GM12878 (cell line): ENCODE measurements at regions not wholly inside any gene's neighbourhood (a gene's known extent, or its start where the extent isn't known, plus 50 kb on each side); places are given as distances from the start of the nearest gene placed in this dataset.

ENCODE experiments used
- ATAC-seq: fragments of 200-7000 bp; cut with Tn5 transposase; 3 replicates; pipeline ENCODE4 v1.9.1; 2020; ENCODE audit warnings: mild to moderate bottlenecking, moderate library complexity
- BruUV-seq: library from RNA; stranded (reverse); fragments of 400-500 nt; replicated peaks from 2 replicates; lab custom pipeline; 2021; lab: Mats Ljungman, UMichigan
- CTCF ChIA-PET: fragments of 300-600 bp; sonication (Branson Sonifier 250); formaldehyde crosslinking; extraction: SDS; loops from one replicate; lab custom pipeline; 2021; ENCODE audit warnings: inconsistent platforms; lab: Yijun Ruan, JAX
- POLR2A ChIA-PET: fragments of 350-600 bp; formaldehyde crosslinking; extraction: SDS; loops from one replicate; lab custom pipeline; 2021; ENCODE audit warnings: inconsistent platforms; lab: Charles Lee
- RAD21 ChIA-PET: fragments of 300-600 bp; sonication (Branson Sonifier 250); formaldehyde crosslinking; loops from one replicate; lab custom pipeline; 2023; ENCODE audit warnings: antibody characterized with exemption; ENCODE audit not compliant: unreplicated experiment; lab: Charles Lee
- SMC1A ChIA-PET: fragments of 300-600 bp; sonication (Branson Sonifier 250); formaldehyde crosslinking; loops from one replicate; lab custom pipeline; 2023; ENCODE audit not compliant: unreplicated experiment, uncharacterized antibody; lab: Charles Lee
- DNase-seq: peaks from one replicate; pipeline ENCODE4 v3.0.0-alpha.2; 2011; ENCODE audit warnings: low read depth, low spot score
- FAIRE-seq: peaks from 3 replicates; lab custom pipeline; 2011; peaks lifted over from hg19 to GRCh38; lab: Jason Lieb, UNC
- H2AFZ ChIP-seq: 2 replicates; pipeline ENCODE4 v1.6.0; 2011; ENCODE audit warnings: low read depth, low read length, control low read depth; ENCODE audit not compliant: control insufficient read depth
- H3K27ac ChIP-seq: 2 replicates; pipeline ENCODE4 v1.5.1; 2011; ENCODE audit warnings: control low read depth; ENCODE audit not compliant: control insufficient read depth, insufficient read depth
- H3K27me3 ChIP-seq, 2 experiments: replicated peaks in 1 of 2; 2 replicates each; pipeline versions ENCODE4 v1.6.0 to v1.6.1; 2011; ENCODE audit warnings: low read length in 1 of 2; ENCODE audit not compliant: control insufficient read depth in 2 of 2, insufficient read depth in 2 of 2
- H3K36me3 ChIP-seq, 2 experiments: 2 replicates each; pipeline ENCODE4 v1.5.1; 2011; ENCODE audit warnings: low read length in 1 of 2; ENCODE audit not compliant: control insufficient read depth in 2 of 2, insufficient read depth in 2 of 2
- H3K4me1 ChIP-seq: 2 replicates; pipeline ENCODE4 v1.6.1; 2011; ENCODE audit warnings: mild to moderate bottlenecking, low read length, moderate library complexity, mixed read lengths; ENCODE audit not compliant: control insufficient read depth, insufficient read depth
- H3K4me2 ChIP-seq: 2 replicates; pipeline ENCODE4 v1.6.0; 2011; ENCODE audit warnings: control low read depth; ENCODE audit not compliant: control insufficient read depth, insufficient read depth
- H3K4me3 ChIP-seq: fragments of 200-600 bp; sonication (generic); 2 replicates; pipeline ENCODE4 v1.5.1; 2016
- H3K79me2 ChIP-seq: 2 replicates; pipeline ENCODE4 v1.6.0; 2011; ENCODE audit warnings: low read length; ENCODE audit not compliant: control insufficient read depth, insufficient read depth
- H3K9ac ChIP-seq: 2 replicates; pipeline ENCODE4 v1.8.0; 2011; ENCODE audit warnings: low read length, control low read depth, mixed read lengths; ENCODE audit not compliant: control insufficient read depth, insufficient read depth
- H3K9me3 ChIP-seq: replicated peaks from 3 replicates; pipeline ENCODE4 v1.5.1; 2011; ENCODE audit warnings: mild to moderate bottlenecking, low read length; ENCODE audit not compliant: control insufficient read depth, insufficient read depth
- H4K20me1 ChIP-seq: 2 replicates; pipeline ENCODE4 v1.6.0; 2011; ENCODE audit not compliant: control insufficient read depth, insufficient read depth
- BACH1 ChIP-seq: fragments of 450-650 bp; IDR thresholded peaks from 2 replicates; pipeline ENCODE4 v1.6.1; 2017; ENCODE audit warnings: mild to moderate bottlenecking, borderline replicate concordance
- BMI1 ChIP-seq: fragments of 450-650 bp; IDR thresholded peaks from 2 replicates; pipeline ENCODE4 v1.6.1; 2016; ENCODE audit warnings: mild to moderate bottlenecking, moderate library complexity, borderline replicate concordance
- CHD1 ChIP-seq: IDR thresholded peaks from 2 replicates; pipeline ENCODE4 v1.6.1; 2012; ENCODE audit warnings: low read depth, low read length, improper control_type of control experiment
- KDM1A ChIP-seq: fragments of 200-600 bp; sonication (generic); IDR thresholded peaks from 2 replicates; pipeline ENCODE4 v1.6.1; 2016; ENCODE audit warnings: borderline replicate concordance
- MEF2A ChIP-seq: IDR thresholded peaks from 2 replicates; pipeline ENCODE4 v1.6.1; 2011; ENCODE audit warnings: low read depth, mild to moderate bottlenecking, low read length, moderate library complexity; ENCODE audit not compliant: insufficient read depth
- SMARCA5 ChIP-seq: fragments of 450-650 bp; IDR thresholded peaks from 2 replicates; pipeline ENCODE4 v1.6.1; 2017; ENCODE audit warnings: mild to moderate bottlenecking
- ZSCAN29 ChIP-seq: fragments of 450-650 bp; IDR thresholded peaks from 2 replicates; pipeline ENCODE4 v1.6.1; 2017; ENCODE audit warnings: mild to moderate bottlenecking, moderate library complexity
- WGBS: methylation state at CpG from one replicate; pipeline ENCODE4 v1.1.6; 2016; ENCODE audit warnings: low lambda C conversion rate; ENCODE audit not compliant: insufficient replicate concordance, insufficient coverage; ENCODE audit errors: missing lambda C conversion rate; 5-methylcytosine and 5-hydroxymethylcytosine counted together
- in situ Hi-C: fragments of 300-500 bp; cut with MboI; formaldehyde crosslinking; loops from 9 replicates; pipeline ENCODE4 v1.14.3; 2018; ENCODE audit warnings: mixed read lengths
- intact Hi-C: fragments of 100-400 bp; cut with micrococcal nuclease; formaldehyde crosslinking; loops from one replicate; pipeline ENCODE4 v1.14.2; 2022; ENCODE audit not compliant: unreplicated experiment
- TF ChIP-seq, protein P1 (sequence below): fragments of 150-350 bp; IDR thresholded peaks from 2 replicates; pipeline ENCODE4 v1.6.1; 2014; ENCODE audit warnings: mild to moderate bottlenecking, low read depth, low read length
- TF ChIP-seq, protein P2 (sequence below): fragments of 450-650 bp; IDR thresholded peaks from 2 replicates; pipeline ENCODE4 v1.6.1; 2016; ENCODE audit warnings: mild to moderate bottlenecking

DNA sequence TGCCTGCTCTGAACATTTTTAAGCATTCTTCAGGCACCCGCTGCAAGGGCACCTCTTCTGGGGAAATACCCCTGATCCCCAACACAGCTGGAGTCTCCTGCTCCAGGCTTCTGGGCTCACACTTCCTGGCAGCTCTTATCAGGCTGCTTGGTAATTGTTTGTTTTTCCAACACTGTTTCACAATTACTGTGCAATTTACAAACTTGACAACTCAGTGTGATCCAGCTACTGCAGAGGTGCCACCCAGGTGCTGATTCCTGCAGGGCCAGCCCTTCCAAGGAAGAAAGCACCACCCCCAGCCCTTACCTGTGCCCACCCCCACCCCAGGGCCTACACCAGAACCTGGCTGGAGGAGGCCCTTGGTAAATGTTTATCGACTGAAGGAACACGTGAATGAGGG lies 66.5 kb downstream of the MAGEF1 start (continued):
- TF ChIP-seq, protein P1, sequence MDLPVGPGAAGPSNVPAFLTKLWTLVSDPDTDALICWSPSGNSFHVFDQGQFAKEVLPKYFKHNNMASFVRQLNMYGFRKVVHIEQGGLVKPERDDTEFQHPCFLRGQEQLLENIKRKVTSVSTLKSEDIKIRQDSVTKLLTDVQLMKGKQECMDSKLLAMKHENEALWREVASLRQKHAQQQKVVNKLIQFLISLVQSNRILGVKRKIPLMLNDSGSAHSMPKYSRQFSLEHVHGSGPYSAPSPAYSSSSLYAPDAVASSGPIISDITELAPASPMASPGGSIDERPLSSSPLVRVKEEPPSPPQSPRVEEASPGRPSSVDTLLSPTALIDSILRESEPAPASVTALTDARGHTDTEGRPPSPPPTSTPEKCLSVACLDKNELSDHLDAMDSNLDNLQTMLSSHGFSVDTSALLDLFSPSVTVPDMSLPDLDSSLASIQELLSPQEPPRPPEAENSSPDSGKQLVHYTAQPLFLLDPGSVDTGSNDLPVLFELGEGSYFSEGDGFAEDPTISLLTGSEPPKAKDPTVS = no peak
- TF ChIP-seq KDM1A = no peak
- no peak for TF ChIP-seq BMI1
- TF ChIP-seq BACH1 = no peak
- TF ChIP-seq SMARCA5 = no peak
- TF ChIP-seq MEF2A = no peak
- TF ChIP-seq, all 136 proteins: peak for 0

DNA sequence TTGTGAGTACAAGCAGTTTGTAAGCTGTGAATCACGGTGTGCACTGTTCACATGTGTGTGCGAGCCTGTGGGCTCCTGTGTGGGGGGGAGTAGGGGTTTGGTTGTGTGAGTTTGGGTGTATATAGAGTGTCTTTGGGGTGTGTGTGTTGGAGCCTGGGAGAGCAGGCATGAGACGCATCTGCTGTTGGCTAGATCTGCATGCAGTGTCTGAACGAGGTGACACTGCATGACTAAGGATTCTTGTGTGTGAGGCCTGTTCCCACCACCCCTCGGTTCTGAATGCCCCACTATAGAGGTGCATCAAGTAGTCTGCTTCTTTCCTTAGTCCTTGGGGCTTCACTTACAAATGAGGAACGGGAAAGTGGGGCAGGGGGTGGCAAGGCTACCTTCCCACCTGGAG lies 68.4 kb downstream of the MAGEF1 start:
- Histone ChIP-seq H3K9ac (no peak overlapping the region), H3K4me1 (no peaks in the 10 kb centered on the region), H3K27ac (no peak overlapping the region), H3K9me3 (no peaks in the 10 kb centered on the region)
- RAD21 ChIA-PET = no interaction called here
- in situ Hi-C loops = no loop called here
- TF ChIP-seq, protein P2, sequence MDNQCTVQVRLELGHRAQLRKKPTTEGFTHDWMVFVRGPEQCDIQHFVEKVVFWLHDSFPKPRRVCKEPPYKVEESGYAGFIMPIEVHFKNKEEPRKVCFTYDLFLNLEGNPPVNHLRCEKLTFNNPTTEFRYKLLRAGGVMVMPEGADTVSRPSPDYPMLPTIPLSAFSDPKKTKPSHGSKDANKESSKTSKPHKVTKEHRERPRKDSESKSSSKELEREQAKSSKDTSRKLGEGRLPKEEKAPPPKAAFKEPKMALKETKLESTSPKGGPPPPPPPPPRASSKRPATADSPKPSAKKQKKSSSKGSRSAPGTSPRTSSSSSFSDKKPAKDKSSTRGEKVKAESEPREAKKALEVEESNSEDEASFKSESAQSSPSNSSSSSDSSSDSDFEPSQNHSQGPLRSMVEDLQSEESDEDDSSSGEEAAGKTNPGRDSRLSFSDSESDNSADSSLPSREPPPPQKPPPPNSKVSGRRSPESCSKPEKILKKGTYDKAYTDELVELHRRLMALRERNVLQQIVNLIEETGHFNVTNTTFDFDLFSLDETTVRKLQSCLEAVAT = no peak
- no peak for TF ChIP-seq ZSCAN29
- no peak for TF ChIP-seq CHD1
- TF ChIP-seq, all 136 proteins: peak for 0
- ChIA-PET POLR2A (no interaction called here), CTCF (no interaction called here), SMC1A (no interaction called here)
- intact Hi-C loops = no loop called here
- WGBS = 12% methylated on average over 6 of the region's 6 CpGs
- ATAC-seq (no peak), FAIRE-seq (no peak), DNase-seq (no peak)
- no peaks in the 10 kb centered on the region for H3K79me2 ChIP-seq
- H2AFZ ChIP-seq = no peak overlapping the region
- no TSS peak for BruUV-seq
- H3K36me3 ChIP-seq = no peaks in the 10 kb centered on the region
- no peak overlapping the region for H3K4me2 ChIP-seq
- H3K27me3 ChIP-seq = peaks cover 0 to 2% of the 10 kb centered on the region in 2 experiments; a peak in 3 of 4 replicates
- no peak overlapping the region for H3K4me3 ChIP-seq
- no peaks in the 10 kb centered on the region for H4K20me1 ChIP-seq
